Pulmonary artery endothelial cell (primary cell): ENCODE measurements at regions not wholly inside any gene's neighbourhood (a gene's known extent, or its start where the extent isn't known, plus 50 kb on each side); places are given as distances from the start of the nearest gene placed in this dataset.
"Not testable (repeated sequence)": the region's sequence is repeated elsewhere in the genome, so short reads cannot be mapped to it uniquely, and the experiment has no call there.

ENCODE experiments used
- DNase-seq: peaks from one replicate; pipeline ENCODE4 v3.0.0-alpha.2; 2011; ENCODE audit warnings: low read depth, low spot score

DNA sequence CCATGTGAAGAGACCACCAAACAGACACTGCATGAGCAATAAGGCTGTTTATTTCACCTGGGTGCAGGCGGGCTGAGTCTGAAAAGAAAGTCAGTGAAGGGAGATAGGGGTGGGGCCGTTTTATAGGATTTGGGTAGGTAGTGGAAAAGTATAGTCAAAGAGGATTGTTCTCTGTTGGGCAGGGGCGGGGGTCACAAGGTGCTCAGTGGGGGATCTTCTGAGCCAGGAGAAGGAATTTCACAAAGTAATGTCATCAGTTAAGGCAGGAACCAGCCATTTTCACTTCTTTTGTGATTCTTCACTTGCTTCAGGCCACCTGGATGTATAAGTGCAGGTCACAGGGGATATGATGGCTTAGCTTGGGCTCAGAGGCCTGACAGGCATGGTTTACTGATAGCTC lies 444.6 kb upstream of the ZNG1F start:
- DNase-seq = not testable (repeated sequence)

DNA sequence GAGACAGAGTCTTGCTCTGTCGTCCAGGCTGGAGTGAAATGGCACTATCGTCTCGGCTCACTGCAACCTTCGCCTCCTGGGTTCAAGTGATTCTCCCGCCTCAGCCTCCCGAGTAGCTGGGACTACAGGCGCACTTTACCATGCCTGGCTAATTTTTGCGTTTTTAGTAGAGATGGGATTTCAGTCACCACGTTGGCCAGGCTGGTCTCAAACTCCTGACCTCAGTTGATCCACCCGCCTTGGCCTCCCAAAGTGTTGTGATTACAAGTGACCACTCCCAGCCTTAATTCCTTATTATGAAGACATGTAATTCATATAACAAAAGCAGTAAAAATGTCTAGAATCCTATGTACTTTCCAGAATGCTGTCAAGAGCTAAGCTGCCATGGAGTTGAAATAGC lies 434.5 kb upstream of the ZNG1F start:
- DNase-seq = not testable (repeated sequence)

DNA sequence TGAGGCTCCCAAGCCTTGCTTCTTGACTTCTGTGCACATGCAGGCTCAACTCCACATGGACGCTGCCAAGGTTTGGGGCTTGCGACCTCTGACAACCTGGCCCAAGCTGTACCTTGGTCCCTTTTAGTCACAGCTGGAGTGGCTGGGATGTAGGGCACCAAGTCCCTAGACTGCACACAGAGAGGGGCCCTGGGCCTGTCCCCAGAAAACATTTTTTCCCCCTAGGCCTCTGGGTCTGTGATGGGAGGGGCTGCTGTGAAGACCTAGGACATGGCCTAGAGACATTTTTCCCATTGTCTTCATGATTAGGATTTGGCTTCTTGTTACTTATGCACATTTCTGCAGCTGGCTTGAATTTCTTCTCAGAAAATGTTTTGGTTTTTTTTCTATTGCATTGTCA lies 430.1 kb upstream of the ZNG1F start:
- DNase-seq = not testable (repeated sequence)

DNA sequence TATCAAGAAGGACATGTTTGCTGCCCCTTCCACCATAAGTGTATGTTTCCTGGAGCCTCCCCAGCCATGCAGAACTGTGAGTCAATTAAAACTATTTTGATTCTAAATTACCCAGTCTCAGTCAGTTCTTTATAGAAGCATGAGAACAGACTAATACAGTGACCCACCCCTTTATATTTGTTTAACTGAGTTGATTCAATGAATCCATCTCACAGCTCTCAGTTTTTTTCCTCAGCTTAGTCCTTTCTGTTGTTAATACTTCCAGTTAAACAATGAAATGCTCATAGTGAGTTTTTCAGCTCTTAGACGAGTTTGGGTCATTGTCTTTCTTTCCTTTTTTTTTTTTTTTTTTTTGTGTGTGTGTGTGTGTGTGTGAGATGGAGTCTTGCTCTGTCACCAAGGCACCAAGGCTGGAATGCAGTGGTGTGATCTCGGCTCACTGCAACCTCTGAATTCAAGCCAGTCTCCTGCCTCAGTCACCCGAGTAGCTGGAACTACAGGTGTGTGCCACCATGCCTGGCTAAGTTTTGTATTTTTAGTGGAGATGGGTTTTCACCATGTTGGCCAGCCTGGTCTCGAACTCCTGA lies 417.9 kb upstream of the ZNG1F start:
- DNase-seq = not testable (repeated sequence)

DNA sequence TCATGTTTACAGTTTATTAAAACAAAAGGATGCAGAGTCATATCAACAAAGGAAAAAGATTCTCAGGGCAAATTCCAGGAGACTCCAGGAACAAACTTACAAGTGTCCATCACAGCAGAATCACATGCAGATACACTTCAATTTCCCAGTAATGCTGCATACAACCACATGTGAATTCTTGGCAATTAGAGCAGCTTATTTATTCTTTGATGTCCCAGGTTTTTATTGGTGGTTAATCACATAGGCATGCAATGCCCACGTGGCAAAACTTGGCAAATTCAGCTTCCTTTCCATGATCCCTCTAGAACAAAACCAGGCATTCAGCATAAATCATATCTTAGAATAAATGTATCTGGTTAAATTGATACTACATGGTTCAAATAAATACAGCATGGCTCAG lies 376.5 kb upstream of the ZNG1F start:
- not testable (repeated sequence) for DNase-seq
